T-cell (primary cell): ENCODE measurements at regions not wholly inside any gene's neighbourhood (a gene's known extent, or its start where the extent isn't known, plus 50 kb on each side); places are given as distances from the start of the nearest gene placed in this dataset.

Experiments
- ATAC-seq, 4 experiments: fragments of 200-7000 bp in 3 of 4; fragments of 150-1000 bp in 1 of 4; cut with Tn5 transposase; replicated peaks in 1 of 4; 1 replicate in 3 of 4; 2 replicates in 1 of 4; pipeline ENCODE4 v1.10.0; 2021; ENCODE audit warnings: moderate library complexity in 3 of 4, mild to moderate bottlenecking in 2 of 4, moderate number of reproducible peaks in 1 of 4
- CTCF ChIA-PET, 2 donors: fragments of 300-600 bp; sonication (Branson Sonifier 250); formaldehyde crosslinking; loops; one replicate each; lab custom pipeline; 2022; ENCODE audit warnings: antibody characterized with exemption in 2 of 2; lab: Charles Lee
- POLR2A ChIA-PET, 2 donors: fragments of 300-600 bp; sonication (Branson Sonifier 250); formaldehyde crosslinking; loops; one replicate each; lab custom pipeline; 2022; ENCODE audit warnings: antibody characterized with exemption in 2 of 2; lab: Charles Lee
- DNase-seq, 35 experiments: peaks; one replicate each; pipeline versions ENCODE4 v3.0.0 to v3.0.0-alpha.2; 2013 to 2023
- H3K27ac ChIP-seq: one replicate; pipeline ENCODE4 v1.5.1; 2013; ENCODE audit warnings: low read length
- H3K27me3 ChIP-seq, 2 experiments: replicated peaks in 1 of 2; 1 replicate in 1 of 2; 2 replicates in 1 of 2; pipeline versions ENCODE4 v1.6.1 to v1.7.0; 2013; ENCODE audit warnings: low read length in 1 of 2, mixed read lengths in 1 of 2; ENCODE audit not compliant: control insufficient read depth in 2 of 2, insufficient read depth in 2 of 2; ENCODE audit errors: extremely low read depth in 1 of 2
- H3K36me3 ChIP-seq, 2 donors: 1 replicate in 1 of 2; 2 replicates in 1 of 2; pipeline versions ENCODE4 v1.6.1 to v1.7.0; 2013; ENCODE audit warnings: low read length in 1 of 2; ENCODE audit not compliant: control insufficient read depth in 2 of 2, insufficient read depth in 1 of 2; ENCODE audit errors: extremely low read depth in 1 of 2
- H3K4me1 ChIP-seq, 2 experiments: 1 replicate in 1 of 2; 2 replicates in 1 of 2; pipeline versions ENCODE4 v1.6.1 to v1.7.0; 2013; ENCODE audit warnings: low read length in 2 of 2, mixed read lengths in 1 of 2; ENCODE audit not compliant: insufficient read depth in 2 of 2, control insufficient read depth in 1 of 2; ENCODE audit errors: extremely low read depth in 1 of 2
- H3K4me3 ChIP-seq, 2 donors: 1 replicate in 1 of 2; 2 replicates in 1 of 2; pipeline versions ENCODE4 v1.5.1 to v1.7.0; 2013; ENCODE audit warnings: mild to moderate bottlenecking in 2 of 2, low read length in 1 of 2, moderate library complexity in 1 of 2; ENCODE audit not compliant: control insufficient read depth in 1 of 2; ENCODE audit errors: extremely low read depth in 1 of 2
- H3K9me3 ChIP-seq: 2 replicates; pipeline ENCODE4 v1.7.0; 2013
- H3K27ac Mint-ChIP-seq, 2 donors: one replicate each; pipeline ENCODE4 v1.8.0; 2020 to 2021; ENCODE audit warnings: mild to moderate bottlenecking in 2 of 2, mixed read lengths in 2 of 2
- H3K27me3 Mint-ChIP-seq, 2 donors: one replicate each; pipeline ENCODE4 v1.8.0; 2021 to 2022; ENCODE audit warnings: mixed read lengths in 2 of 2
- H3K36me3 Mint-ChIP-seq: one replicate; pipeline ENCODE4 v1.8.0; 2021; ENCODE audit warnings: mixed read lengths
- H3K4me1 Mint-ChIP-seq, 3 donors: one replicate each; pipeline ENCODE4 v1.8.0; 2020 to 2022; ENCODE audit warnings: mixed read lengths in 3 of 3, mild to moderate bottlenecking in 1 of 3
- H3K4me3 Mint-ChIP-seq, 3 donors: one replicate each; pipeline ENCODE4 v1.8.0; 2020 to 2022; ENCODE audit warnings: mild to moderate bottlenecking in 3 of 3, mixed read lengths in 3 of 3, moderate library complexity in 3 of 3
- H3K9me3 Mint-ChIP-seq, 3 donors: one replicate each; pipeline ENCODE4 v1.8.0; 2020 to 2022; ENCODE audit warnings: mixed read lengths in 3 of 3
- WGBS: methylation state at CpG from one replicate; pipeline ENCODE4 v1.1.5; 2013; ENCODE audit warnings: missing lambda C conversion rate; ENCODE audit not compliant: insufficient coverage; 5-methylcytosine and 5-hydroxymethylcytosine counted together

- WGBS = 72% methylated on average over 2 of the region's 3 CpGs
- Mint-ChIP-seq H3K27ac (no peak overlapping the region), H3K4me3 (no peak overlapping the region), H3K27me3 (no peaks in the 10 kb centered on the region), H3K4me1 (no peaks in the 10 kb centered on the region), H3K36me3 (no peaks in the 10 kb centered on the region), H3K9me3 (peaks cover 3 to 6% (median 4%) of the 10 kb centered on the region in 3 donors)
- Histone ChIP-seq H3K9me3 (no peaks in the 10 kb centered on the region), H3K27me3 (no peaks in the 10 kb centered on the region), H3K27ac (no peak overlapping the region), H3K4me1 (no peaks in the 10 kb centered on the region), H3K4me3 (no peak overlapping the region), H3K36me3 (no peaks in the 10 kb centered on the region)
- POLR2A ChIA-PET = no interaction called here
- CTCF ChIA-PET = no interaction called here
- DNase-seq (no peak), ATAC-seq (no peak)
These were observed 251.9 kb upstream of the SOX5 start for GRCh38 chr12:24201258-24201970.

GRCh38 chr12:24200010-24200409 lies 250.5 kb upstream of the SOX5 start:
- Mint-ChIP-seq H3K4me1 (no peaks in the 10 kb centered on the region), H3K27me3 (no peaks in the 10 kb centered on the region), H3K4me3 (no peak overlapping the region), H3K36me3 (no peaks in the 10 kb centered on the region), H3K27ac (no peak overlapping the region), H3K9me3 (peaks cover 3 to 6% (median 4%) of the 10 kb centered on the region in 3 donors)
- no peak overlapping the region for H3K27ac ChIP-seq
- ChIA-PET POLR2A (no interaction called here), CTCF (no interaction called here)
- ATAC-seq (no peak), DNase-seq (no peak)
- H3K9me3 ChIP-seq = no peaks in the 10 kb centered on the region
- no peaks in the 10 kb centered on the region for H3K36me3 ChIP-seq
- no peak overlapping the region for H3K4me3 ChIP-seq
- no peaks in the 10 kb centered on the region for H3K4me1 ChIP-seq
- no peaks in the 10 kb centered on the region for H3K27me3 ChIP-seq

GRCh38 chr12:24198936-24199671 lies 249.6 kb upstream of the SOX5 start:
- POLR2A ChIA-PET = no interaction called here
- Histone ChIP-seq H3K27me3 (no peaks in the 10 kb centered on the region), H3K4me3 (no peak overlapping the region), H3K4me1 (no peaks in the 10 kb centered on the region), H3K9me3 (no peaks in the 10 kb centered on the region), H3K27ac (no peak overlapping the region), H3K36me3 (no peaks in the 10 kb centered on the region)
- Mint-ChIP-seq H3K4me3 (no peak overlapping the region), H3K27me3 (no peaks in the 10 kb centered on the region), H3K9me3 (peaks cover 3 to 6% (median 4%) of the 10 kb centered on the region in 3 donors), H3K36me3 (no peaks in the 10 kb centered on the region), H3K27ac (no peak overlapping the region), H3K4me1 (no peaks in the 10 kb centered on the region)
- 88% methylated on average over 4 of the region's 11 CpGs for WGBS
- CTCF ChIA-PET = no interaction called here
- DNase-seq (no peak), ATAC-seq (no peak)

- H3K27ac ChIP-seq = no peak overlapping the region
- ATAC-seq (no peak), DNase-seq (no peak)
- no peaks in the 10 kb centered on the region for H3K9me3 ChIP-seq
- Mint-ChIP-seq H3K9me3 (peaks cover 0 to 6% (median 0%) of the 10 kb centered on the region in 3 donors), H3K27ac (no peak overlapping the region), H3K36me3 (no peaks in the 10 kb centered on the region), H3K27me3 (no peaks in the 10 kb centered on the region), H3K4me3 (no peak overlapping the region), H3K4me1 (no peaks in the 10 kb centered on the region)
- ChIA-PET CTCF (no interaction called here), POLR2A (no interaction called here)
- H3K36me3 ChIP-seq = no peaks in the 10 kb centered on the region
- no peak overlapping the region for H3K4me3 ChIP-seq
- H3K4me1 ChIP-seq = no peaks in the 10 kb centered on the region
- H3K27me3 ChIP-seq = no peaks in the 10 kb centered on the region
- no CpG with 5 or more reads among the region's 3 CpGs for WGBS
These were observed 248.6 kb upstream of the SOX5 start for GRCh38 chr12:24198070-24198469.

GRCh38 chr12:24197532-24197931 lies 248.1 kb upstream of the SOX5 start:
- H3K36me3 ChIP-seq = no peaks in the 10 kb centered on the region
- Mint-ChIP-seq H3K27ac (no peak overlapping the region), H3K4me3 (no peak overlapping the region), H3K36me3 (no peaks in the 10 kb centered on the region), H3K9me3 (peaks cover 0 to 6% (median under 1%) of the 10 kb centered on the region in 3 donors), H3K4me1 (no peaks in the 10 kb centered on the region), H3K27me3 (no peaks in the 10 kb centered on the region)
- CTCF ChIA-PET = no interaction called here
- no CpG with 5 or more reads among the region's 5 CpGs for WGBS
- POLR2A ChIA-PET = no interaction called here
- no peak for DNase-seq
- H3K27me3 ChIP-seq = no peaks in the 10 kb centered on the region
- H3K27ac ChIP-seq = no peak overlapping the region
- H3K4me3 ChIP-seq = no peak overlapping the region
- no peak for ATAC-seq
- H3K4me1 ChIP-seq = no peaks in the 10 kb centered on the region
- H3K9me3 ChIP-seq = no peaks in the 10 kb centered on the region

GRCh38 chr12:24195063-24195462 lies 245.6 kb upstream of the SOX5 start:
- POLR2A ChIA-PET = no interaction called here
- peaks cover 0 to 3% (median 0%) of the 10 kb centered on the region in 3 donors for H3K9me3 Mint-ChIP-seq
- no peak for DNase-seq
- no peaks in the 10 kb centered on the region for H3K4me1 ChIP-seq
- H3K27ac ChIP-seq = no peak overlapping the region
- no peak overlapping the region for H3K27ac Mint-ChIP-seq
- no peaks in the 10 kb centered on the region for H3K4me1 Mint-ChIP-seq
- no peak for ATAC-seq
- H3K36me3 Mint-ChIP-seq = no peaks in the 10 kb centered on the region
- CTCF ChIA-PET = no interaction called here
- H3K4me3 Mint-ChIP-seq = no peak overlapping the region
- no peaks in the 10 kb centered on the region for H3K27me3 ChIP-seq
- H3K9me3 ChIP-seq = no peaks in the 10 kb centered on the region
- no peak overlapping the region for H3K4me3 ChIP-seq
- no peaks in the 10 kb centered on the region for H3K36me3 ChIP-seq
- WGBS = no CpG with 5 or more reads among the region's 4 CpGs
- H3K27me3 Mint-ChIP-seq = no peaks in the 10 kb centered on the region
